ENCODE measurements at regions not wholly inside any gene's neighbourhood (a gene's known extent, or its start where the extent isn't known, plus 50 kb on each side); places are given as distances from the start of the nearest gene placed in this dataset.
"Not testable (repeated sequence)": the region's sequence is repeated elsewhere in the genome, so short reads cannot be mapped to it uniquely, and the experiment has no call there.

GRCh38 chr10:7108141-7108540 is 302.7 kb downstream of the SFMBT2 start:
- DNase-seq (ENCODE audit: low read depth), result no peak

- DNase-seq (ENCODE audit: low read depth), result no peak
Measured at GRCh38 chr10:7107285-7107684, 303.5 kb downstream of the SFMBT2 start.

- not testable (repeated sequence) for DNase-seq (ENCODE audit: low read depth)
Measured at GRCh38 chr10:7104379-7104778, 306.5 kb downstream of the SFMBT2 start.

GRCh38 chr10:7102557-7103349 is 308.1 kb downstream of the SFMBT2 start:
- no peak for DNase-seq (ENCODE audit: low read depth)

- no peak for DNase-seq (ENCODE audit: low read depth)
Measured at GRCh38 chr10:7102084-7102483, 308.8 kb downstream of the SFMBT2 start.

GRCh38 chr10:7101451-7101850 is 309.4 kb downstream of the SFMBT2 start:
- no peak for DNase-seq (ENCODE audit: low read depth)

- no peak for DNase-seq (ENCODE audit: low read depth)
Measured at GRCh38 chr10:7100032-7100702, 310.7 kb downstream of the SFMBT2 start.

- DNase-seq (ENCODE audit: low read depth), result no peak
Measured at GRCh38 chr10:7098160-7098762, 312.6 kb downstream of the SFMBT2 start.

- DNase-seq (ENCODE audit: low read depth), result no peak
Measured at GRCh38 chr10:7094781-7095180, 316.1 kb downstream of the SFMBT2 start.

- no peak for DNase-seq (ENCODE audit: low read depth)
Measured at GRCh38 chr10:7093368-7093767, 317.5 kb downstream of the SFMBT2 start.

GRCh38 chr10:7092603-7093002 is 318.2 kb downstream of the SFMBT2 start:
- no peak for DNase-seq (ENCODE audit: low read depth)

- DNase-seq (ENCODE audit: low read depth), result no peak
Measured at GRCh38 chr10:7090529-7090928, 320.3 kb downstream of the SFMBT2 start.

GRCh38 chr10:7085913-7086589 is 324.8 kb downstream of the SFMBT2 start:
- DNase-seq (ENCODE audit: low read depth), result peak; percentile 60

GRCh38 chr10:7085147-7085912 is 325.5 kb downstream of the SFMBT2 start:
- DNase-seq (ENCODE audit: low read depth), result no peak

GRCh38 chr10:7084280-7085005 is 326.4 kb downstream of the SFMBT2 start:
- DNase-seq (ENCODE audit: low read depth), result no peak

- DNase-seq (ENCODE audit: low read depth), result no peak
Measured at GRCh38 chr10:7082967-7083366, 327.9 kb downstream of the SFMBT2 start.

- no peak for DNase-seq (ENCODE audit: low read depth)
Measured at GRCh38 chr10:7077880-7078279, 333.0 kb downstream of the SFMBT2 start.

- no peak for DNase-seq (ENCODE audit: low read depth)
Measured at GRCh38 chr10:7075851-7076250, 335.0 kb downstream of the SFMBT2 start.

- no peak for DNase-seq (ENCODE audit: low read depth)
Measured at GRCh38 chr10:7075110-7075509, 335.7 kb downstream of the SFMBT2 start.

- no peak for DNase-seq (ENCODE audit: low read depth)
Measured at GRCh38 chr10:7071421-7071820, 339.4 kb downstream of the SFMBT2 start.

- DNase-seq (ENCODE audit: low read depth), result no peak
Measured at GRCh38 chr10:7070950-7071349, 339.9 kb downstream of the SFMBT2 start.
